CD4-positive, alpha-beta T cell (primary cell): ENCODE measurements at regions not wholly inside any gene's neighbourhood (a gene's known extent, or its start where the extent isn't known, plus 50 kb on each side); places are given as distances from the start of the nearest gene placed in this dataset.
A peak's percentile ranks its signal among the peaks of the same experiment; 100 is the strongest.

Experiments used
- ATAC-seq: fragments of 200-7000 bp; cut with Tn5 transposase; one replicate; pipeline ENCODE4 v1.10.0; 2022; ENCODE audit warnings: mild to moderate bottlenecking; ENCODE audit not compliant: poor library complexity
- CTCF ChIA-PET: fragments of 350-600 bp; sonication (Branson Sonifier 250); formaldehyde crosslinking; loops from one replicate; lab custom pipeline; 2021; ENCODE audit warnings: antibody characterized with exemption, inconsistent platforms; lab: Charles Lee
- POLR2A ChIA-PET: fragments of 350-600 bp; sonication (Branson Sonifier 250); formaldehyde crosslinking; loops from one replicate; lab custom pipeline; 2021; ENCODE audit warnings: antibody characterized with exemption, inconsistent platforms; lab: Charles Lee
- DNase-seq, 14 experiments: peaks; one replicate each; pipeline ENCODE4 v3.0.0-alpha.2; 2013 to 2020; ENCODE audit warnings: mixed read lengths in 2 of 14
- H3K27ac ChIP-seq, 2 donors: one replicate each; pipeline versions ENCODE4 v1.5.1 to v1.7.0; 2013; ENCODE audit warnings: low read length in 2 of 2, low read depth in 1 of 2, mild to moderate bottlenecking in 1 of 2
- H3K27me3 ChIP-seq, 2 experiments: 1 replicate in 1 of 2; 2 replicates in 1 of 2; pipeline versions ENCODE4 v1.6.1 to v1.7.0; 2013; ENCODE audit warnings: low read length in 2 of 2, control low read depth in 1 of 2, mild to moderate bottlenecking in 1 of 2, moderate library complexity in 1 of 2; ENCODE audit not compliant: insufficient read depth in 2 of 2, control insufficient read depth in 1 of 2
- H3K36me3 ChIP-seq: one replicate; pipeline ENCODE4 v1.6.1; 2013; ENCODE audit warnings: low read length, control low read depth; ENCODE audit not compliant: insufficient read depth
- H3K4me1 ChIP-seq: one replicate; pipeline ENCODE4 v1.6.1; 2013; ENCODE audit warnings: low read length, control low read depth; ENCODE audit not compliant: insufficient read depth
- H3K4me3 ChIP-seq: one replicate; pipeline ENCODE4 v1.5.1; 2013; ENCODE audit warnings: mild to moderate bottlenecking, low read length, moderate library complexity
- H3K9me3 ChIP-seq, 2 experiments: 1 replicate in 1 of 2; 2 replicates in 1 of 2; pipeline versions ENCODE4 v1.6.1 to v1.7.0; 2013; ENCODE audit warnings: low read length in 2 of 2, mild to moderate bottlenecking in 2 of 2, control low read depth in 1 of 2, moderate library complexity in 1 of 2; ENCODE audit not compliant: control insufficient read depth in 1 of 2, insufficient read depth in 1 of 2
- H3K27ac Mint-ChIP-seq: one replicate; pipeline ENCODE4 v1.8.0; 2020; ENCODE audit warnings: mixed read lengths
- H3K27me3 Mint-ChIP-seq: one replicate; pipeline ENCODE4 v1.8.0; 2021; ENCODE audit warnings: mixed read lengths
- H3K36me3 Mint-ChIP-seq: one replicate; pipeline ENCODE4 v1.8.0; 2021; ENCODE audit warnings: low read depth, mixed read lengths
- H3K4me1 Mint-ChIP-seq: one replicate; pipeline ENCODE4 v1.8.0; 2021; ENCODE audit warnings: low read depth, mixed read lengths
- H3K4me3 Mint-ChIP-seq: one replicate; pipeline ENCODE4 v1.8.0; 2020; ENCODE audit warnings: mild to moderate bottlenecking, mixed read lengths
- H3K9me3 Mint-ChIP-seq: one replicate; pipeline ENCODE4 v1.8.0; 2020; ENCODE audit warnings: mixed read lengths
- intact Hi-C, 2 experiments: fragments of 100-400 bp; cut with DNase I in 1 of 2; cut with micrococcal nuclease in 1 of 2; formaldehyde crosslinking; loops; one replicate each; pipeline versions ENCODE4 v1.15.1 to v1.9.0; 2023 to 2025; cut with DNase I, micrococcal nuclease
- TF ChIP-seq, protein P1 (sequence below): fragments of 200-600 bp; IDR thresholded peaks from one replicate; pipeline ENCODE4 v1.8.0; 2022; ENCODE audit warnings: antibody characterized with exemption, mild to moderate bottlenecking

DNA sequence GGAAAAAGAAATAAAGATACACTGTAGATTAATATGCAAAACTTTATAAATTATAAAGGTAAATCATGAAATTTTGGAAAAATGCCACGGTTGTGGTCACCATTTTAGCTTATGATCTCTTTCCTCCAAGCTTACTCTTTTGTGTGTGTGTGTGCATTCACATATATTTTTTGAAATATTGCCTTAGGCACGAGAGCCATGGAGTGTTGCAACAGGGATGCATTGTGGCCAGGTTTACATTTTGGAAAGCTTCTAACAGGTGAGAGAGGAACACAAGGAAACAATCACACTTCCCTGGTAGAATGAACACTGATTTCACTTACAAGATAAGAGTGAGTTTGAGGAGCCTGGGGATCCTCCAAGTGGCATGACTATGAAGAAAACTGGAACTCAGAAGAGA lies 214.5 kb upstream of the TENT5A start:
- Histone ChIP-seq H3K36me3 (no peaks in the 10 kb centered on the region), H3K4me3 (no peak overlapping the region), H3K9me3 (peaks cover 0 to 10% of the 10 kb centered on the region in 2 experiments), H3K27ac (no peak overlapping the region), H3K27me3 (no peaks in the 10 kb centered on the region), H3K4me1 (no peaks in the 10 kb centered on the region)
- Mint-ChIP-seq H3K27me3 (no peaks in the 10 kb centered on the region), H3K4me3 (no peak overlapping the region), H3K27ac (no peak overlapping the region), H3K36me3 (no peaks in the 10 kb centered on the region), H3K4me1 (no peaks in the 10 kb centered on the region), H3K9me3 (no peaks in the 10 kb centered on the region)
- POLR2A ChIA-PET: no interaction called here
- no peak for DNase-seq
- ATAC-seq: no peak
- intact Hi-C loops: no loop called here
- TF ChIP-seq, protein P1, sequence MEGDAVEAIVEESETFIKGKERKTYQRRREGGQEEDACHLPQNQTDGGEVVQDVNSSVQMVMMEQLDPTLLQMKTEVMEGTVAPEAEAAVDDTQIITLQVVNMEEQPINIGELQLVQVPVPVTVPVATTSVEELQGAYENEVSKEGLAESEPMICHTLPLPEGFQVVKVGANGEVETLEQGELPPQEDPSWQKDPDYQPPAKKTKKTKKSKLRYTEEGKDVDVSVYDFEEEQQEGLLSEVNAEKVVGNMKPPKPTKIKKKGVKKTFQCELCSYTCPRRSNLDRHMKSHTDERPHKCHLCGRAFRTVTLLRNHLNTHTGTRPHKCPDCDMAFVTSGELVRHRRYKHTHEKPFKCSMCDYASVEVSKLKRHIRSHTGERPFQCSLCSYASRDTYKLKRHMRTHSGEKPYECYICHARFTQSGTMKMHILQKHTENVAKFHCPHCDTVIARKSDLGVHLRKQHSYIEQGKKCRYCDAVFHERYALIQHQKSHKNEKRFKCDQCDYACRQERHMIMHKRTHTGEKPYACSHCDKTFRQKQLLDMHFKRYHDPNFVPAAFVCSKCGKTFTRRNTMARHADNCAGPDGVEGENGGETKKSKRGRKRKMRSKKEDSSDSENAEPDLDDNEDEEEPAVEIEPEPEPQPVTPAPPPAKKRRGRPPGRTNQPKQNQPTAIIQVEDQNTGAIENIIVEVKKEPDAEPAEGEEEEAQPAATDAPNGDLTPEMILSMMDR: no peak
- CTCF ChIA-PET: no interaction called here

- TF ChIP-seq, protein P1: no peak
These were observed 209.7 kb upstream of the TENT5A start for GRCh38 chr6:81962198-81962597.

DNA sequence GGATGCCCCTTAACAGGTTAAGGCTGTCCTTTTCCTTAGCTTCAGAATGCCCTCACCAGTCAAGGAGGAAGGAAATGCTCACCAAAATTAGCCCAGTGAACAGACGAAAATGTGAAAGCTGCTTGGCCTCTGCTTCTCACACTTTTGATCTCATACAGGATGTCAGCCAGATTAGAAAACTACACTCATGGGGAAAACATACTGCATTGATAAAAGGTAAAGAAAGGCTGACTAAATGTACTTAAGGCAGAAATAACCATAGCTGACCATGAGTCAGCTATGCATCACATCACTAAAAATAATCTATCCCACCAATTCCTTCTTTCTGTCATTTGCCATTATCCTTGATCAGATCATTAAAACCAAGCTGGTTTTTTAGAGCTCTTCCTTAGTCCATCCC lies 198.4 kb upstream of the TENT5A start:
- no peaks in the 10 kb centered on the region for H3K36me3 Mint-ChIP-seq
- Histone ChIP-seq H3K27ac (no peak overlapping the region), H3K36me3 (no peaks in the 10 kb centered on the region), H3K9me3 (no peaks in the 10 kb centered on the region), H3K4me3 (no peak overlapping the region), H3K4me1 (no peaks in the 10 kb centered on the region), H3K27me3 (no peaks in the 10 kb centered on the region)
- H3K4me3 Mint-ChIP-seq: no peak overlapping the region
- TF ChIP-seq, protein P1: no peak
- no peak overlapping the region for H3K27ac Mint-ChIP-seq
- no peaks in the 10 kb centered on the region for H3K4me1 Mint-ChIP-seq
- ChIA-PET POLR2A (no interaction called here), CTCF (no interaction called here)
- peaks cover 5% of the 10 kb centered on the region for H3K9me3 Mint-ChIP-seq
- intact Hi-C loops: no loop called here
- no peak for ATAC-seq
- H3K27me3 Mint-ChIP-seq: no peaks in the 10 kb centered on the region
- DNase-seq: no peak

More at GRCh38 chr6:81962198-81962597, 209.7 kb upstream of the TENT5A start:
- Mint-ChIP-seq H3K36me3 (no peaks in the 10 kb centered on the region), H3K27me3 (no peaks in the 10 kb centered on the region), H3K4me1 (no peaks in the 10 kb centered on the region), H3K4me3 (no peak overlapping the region), H3K27ac (no peak overlapping the region), H3K9me3 (no peaks in the 10 kb centered on the region)
- H3K4me3 ChIP-seq: no peak overlapping the region
- H3K4me1 ChIP-seq: no peaks in the 10 kb centered on the region
- H3K27me3 ChIP-seq: no peaks in the 10 kb centered on the region
- intact Hi-C loops: no loop called here
- POLR2A ChIA-PET: no interaction called here
- no peaks in the 10 kb centered on the region for H3K36me3 ChIP-seq
- DNase-seq (peak in 1 of 14 experiments; percentile 5), ATAC-seq (no peak)
- H3K9me3 ChIP-seq: peaks cover 0 to 5% of the 10 kb centered on the region in 2 experiments
- no peak overlapping the region for H3K27ac ChIP-seq
- CTCF ChIA-PET: no interaction called here
